Left ventricle myocardium inferior (tissue), 1 donor: ENCODE measurements at regions not wholly inside any gene's neighbourhood (a gene's known extent, or its start where the extent isn't known, plus 50 kb on each side); places are given as distances from the start of the nearest gene placed in this dataset.

Experiments
- DNase-seq: peaks from one replicate; pipeline ENCODE4 v3.0.0-alpha.2; 2020
- H3K27ac ChIP-seq: fragments of 200-600 bp; replicated peaks from 2 replicates; pipeline ENCODE4 v1.8.0; 2021
- H3K27me3 ChIP-seq: fragments of 200-600 bp; 2 replicates; pipeline ENCODE4 v1.8.0; 2021; ENCODE audit warnings: low read depth
- H3K36me3 ChIP-seq: fragments of 200-600 bp; 2 replicates; pipeline ENCODE4 v1.8.0; 2021
- H3K4me1 ChIP-seq: fragments of 200-600 bp; 2 replicates; pipeline ENCODE4 v1.8.0; 2021
- H3K4me3 ChIP-seq: fragments of 200-600 bp; 2 replicates; pipeline ENCODE4 v1.8.0; 2021; ENCODE audit warnings: mild to moderate bottlenecking, moderate library complexity
- H3K9me3 ChIP-seq: fragments of 200-600 bp; replicated peaks from 2 replicates; pipeline ENCODE4 v1.8.0; 2021
- intact Hi-C: fragments of 100-400 bp; cut with micrococcal nuclease; formaldehyde crosslinking; loops from one replicate; pipeline ENCODE4 v1.11.0; 2022
- TF ChIP-seq, protein P1 (sequence below): fragments of 200-600 bp; IDR thresholded peaks from 2 replicates; pipeline ENCODE4 v1.8.0; 2021; ENCODE audit warnings: antibody characterized with exemption, mild to moderate bottlenecking, borderline replicate concordance
- donor health status: DM: no; HTN: yes; CAD: no; lungs with severe emphysema.

DNA sequence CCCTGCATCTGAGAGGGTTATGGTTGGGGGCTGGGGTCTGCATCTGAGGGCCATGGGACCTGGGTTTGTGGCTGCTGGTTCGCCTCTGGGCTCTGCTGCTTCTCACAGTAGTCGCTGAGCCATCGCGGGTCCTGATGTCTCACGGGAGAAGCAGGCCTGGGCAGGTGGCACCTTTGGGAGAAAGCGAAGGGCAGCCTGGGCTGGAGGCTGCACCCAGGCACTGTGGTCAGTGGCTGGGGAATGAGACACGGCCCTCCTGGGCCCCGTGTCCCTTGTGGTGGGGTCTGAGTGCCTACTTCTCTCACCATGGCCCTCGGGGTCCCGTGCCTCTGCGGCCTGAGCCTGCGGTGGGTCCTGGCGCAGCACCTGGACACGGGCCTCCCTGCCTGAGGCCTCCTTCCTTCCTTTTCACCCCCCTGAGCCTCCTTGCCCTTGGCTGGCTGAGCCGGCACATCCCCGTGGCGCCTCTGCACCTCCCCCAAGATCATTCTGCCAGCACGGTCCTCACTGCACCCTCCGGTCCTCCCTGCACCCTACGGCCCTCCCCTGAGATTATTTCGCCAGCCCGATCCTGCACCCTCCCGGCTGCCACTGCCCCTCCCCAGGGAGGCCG is 206.0 kb downstream of the ERMARD start:
- Histone ChIP-seq H3K4me3 (no peak overlapping the region), H3K36me3 (no peaks in the 10 kb centered on the region), H3K27me3 (peaks cover 29% of the 10 kb centered on the region), H3K9me3 (no peaks in the 10 kb centered on the region), H3K4me1 (peaks cover 15% of the 10 kb centered on the region), H3K27ac (no peak overlapping the region)
- DNase-seq, result no peak
- intact Hi-C loops, result no loop called here
- TF ChIP-seq, protein P1, sequence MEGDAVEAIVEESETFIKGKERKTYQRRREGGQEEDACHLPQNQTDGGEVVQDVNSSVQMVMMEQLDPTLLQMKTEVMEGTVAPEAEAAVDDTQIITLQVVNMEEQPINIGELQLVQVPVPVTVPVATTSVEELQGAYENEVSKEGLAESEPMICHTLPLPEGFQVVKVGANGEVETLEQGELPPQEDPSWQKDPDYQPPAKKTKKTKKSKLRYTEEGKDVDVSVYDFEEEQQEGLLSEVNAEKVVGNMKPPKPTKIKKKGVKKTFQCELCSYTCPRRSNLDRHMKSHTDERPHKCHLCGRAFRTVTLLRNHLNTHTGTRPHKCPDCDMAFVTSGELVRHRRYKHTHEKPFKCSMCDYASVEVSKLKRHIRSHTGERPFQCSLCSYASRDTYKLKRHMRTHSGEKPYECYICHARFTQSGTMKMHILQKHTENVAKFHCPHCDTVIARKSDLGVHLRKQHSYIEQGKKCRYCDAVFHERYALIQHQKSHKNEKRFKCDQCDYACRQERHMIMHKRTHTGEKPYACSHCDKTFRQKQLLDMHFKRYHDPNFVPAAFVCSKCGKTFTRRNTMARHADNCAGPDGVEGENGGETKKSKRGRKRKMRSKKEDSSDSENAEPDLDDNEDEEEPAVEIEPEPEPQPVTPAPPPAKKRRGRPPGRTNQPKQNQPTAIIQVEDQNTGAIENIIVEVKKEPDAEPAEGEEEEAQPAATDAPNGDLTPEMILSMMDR, result no peak

DNA sequence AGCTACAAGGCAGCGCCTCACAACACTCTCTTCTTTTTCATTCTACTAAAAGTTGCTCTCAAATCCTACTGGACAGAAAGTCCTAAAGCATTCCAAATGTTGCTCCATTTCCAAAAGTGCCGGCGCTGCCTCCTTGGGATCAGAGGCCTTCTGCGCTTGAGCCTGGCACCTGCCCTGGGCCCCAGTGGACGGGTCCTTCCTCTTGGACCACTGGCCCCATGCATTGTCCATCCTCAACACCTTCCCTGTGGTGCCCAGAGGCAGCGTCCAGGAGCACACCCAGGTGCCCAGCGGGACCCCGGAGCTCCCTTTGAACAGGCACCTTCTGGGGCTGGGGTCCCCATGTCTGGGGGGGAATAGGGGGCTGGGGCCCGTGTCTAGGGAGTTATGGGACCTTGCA is 205.2 kb downstream of the ERMARD start:
- Histone ChIP-seq H3K4me3 (no peak overlapping the region), H3K27me3 (peaks cover 22% of the 10 kb centered on the region), H3K36me3 (no peaks in the 10 kb centered on the region), H3K4me1 (peaks cover 6% of the 10 kb centered on the region), H3K27ac (no peak overlapping the region), H3K9me3 (no peaks in the 10 kb centered on the region)
- no peak for DNase-seq
- intact Hi-C loops, result no loop called here
- TF ChIP-seq, protein P1, result no peak

DNA sequence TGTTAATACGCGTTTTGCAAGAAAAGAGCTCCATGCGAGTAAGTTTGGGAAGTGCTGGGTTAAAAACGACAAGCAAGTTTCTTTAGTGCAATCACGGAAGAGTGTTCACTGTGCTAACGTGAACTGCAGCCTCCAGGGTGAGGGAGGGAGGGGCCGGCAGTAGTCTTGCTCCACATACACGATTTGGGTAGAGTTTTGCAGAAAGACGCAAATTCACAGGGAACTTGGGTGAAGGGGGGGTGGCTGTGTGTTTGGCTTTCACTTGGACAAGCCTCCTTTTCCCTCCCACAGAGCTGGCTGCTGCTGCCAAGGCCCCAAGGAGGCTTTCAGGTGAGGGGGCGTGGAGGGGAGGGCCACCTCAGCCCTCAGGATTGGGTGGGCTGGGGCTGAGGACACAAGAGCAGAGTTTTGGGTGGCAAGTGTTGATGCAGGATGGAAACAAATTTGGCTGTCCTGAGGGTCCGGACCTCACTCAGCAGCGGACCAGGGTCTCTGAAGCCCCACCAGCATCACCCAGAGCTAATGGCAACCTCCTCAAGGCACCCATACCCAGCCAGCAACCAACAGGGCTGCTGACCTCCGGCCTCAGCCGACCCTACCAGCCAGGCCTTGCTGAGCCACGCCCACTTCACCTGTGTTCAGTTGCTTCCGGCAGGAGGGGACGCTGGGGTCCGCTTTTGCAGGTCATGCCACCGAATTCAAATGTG is 204.5 kb downstream of the ERMARD start:
- Histone ChIP-seq H3K9me3 (no peaks in the 10 kb centered on the region), H3K27ac (no peak overlapping the region), H3K4me3 (no peak overlapping the region), H3K36me3 (no peaks in the 10 kb centered on the region), H3K27me3 (peaks cover 16% of the 10 kb centered on the region), H3K4me1 (no peaks in the 10 kb centered on the region)
- TF ChIP-seq, protein P1, result no peak
- DNase-seq, result no peak
- intact Hi-C loops, result no loop called here

DNA sequence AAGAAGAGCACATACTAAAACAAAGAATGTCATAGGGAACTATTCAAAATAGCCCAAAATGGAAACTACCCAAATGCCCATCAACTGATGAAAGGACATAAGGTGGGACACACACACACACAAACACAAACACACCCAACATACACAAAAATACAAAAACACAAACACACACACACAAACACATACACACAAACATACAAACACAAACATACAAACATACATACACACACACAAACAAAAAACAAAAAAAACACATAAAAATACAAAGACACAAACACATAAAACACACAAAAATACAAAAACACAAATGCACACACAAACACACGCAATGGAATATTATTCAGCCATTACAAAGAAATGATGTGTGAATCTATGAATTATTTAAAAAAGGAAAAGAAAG is 203.6 kb downstream of the ERMARD start:
- peaks cover 12% of the 10 kb centered on the region for H3K27me3 ChIP-seq
- H3K27ac ChIP-seq, result no peak overlapping the region
- no peaks in the 10 kb centered on the region for H3K4me1 ChIP-seq
- intact Hi-C loops, result no loop called here
- DNase-seq, result no peak
- TF ChIP-seq, protein P1, result no peak
- H3K36me3 ChIP-seq, result no peaks in the 10 kb centered on the region
- H3K4me3 ChIP-seq, result no peak overlapping the region
- H3K9me3 ChIP-seq, result no peaks in the 10 kb centered on the region

DNA sequence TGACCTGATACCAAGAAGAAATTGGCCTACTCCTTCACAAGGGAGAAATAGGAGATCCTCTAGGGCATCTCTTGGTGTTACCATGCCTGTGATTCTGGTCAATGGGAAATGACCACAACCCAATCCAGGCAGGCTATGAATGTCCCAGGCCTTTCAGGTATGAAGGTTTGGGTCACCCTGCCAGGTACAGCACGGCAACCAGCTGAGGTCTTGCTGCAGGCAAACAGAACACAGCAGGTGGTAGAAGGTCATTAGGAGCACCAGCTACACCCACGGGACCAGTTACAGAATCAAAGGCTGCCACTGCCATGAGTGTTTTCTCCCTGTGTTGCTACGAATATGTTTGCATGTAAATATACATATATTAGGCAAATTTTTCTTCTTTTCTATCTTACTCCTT is 202.3 kb downstream of the ERMARD start:
- Histone ChIP-seq H3K27me3 (peaks cover 5% of the 10 kb centered on the region), H3K27ac (no peak overlapping the region), H3K9me3 (no peaks in the 10 kb centered on the region), H3K4me1 (no peaks in the 10 kb centered on the region), H3K4me3 (no peak overlapping the region), H3K36me3 (no peaks in the 10 kb centered on the region)
- DNase-seq, result no peak
- TF ChIP-seq, protein P1, result no peak
- intact Hi-C loops, result no loop called here
